Ascending aorta (tissue), 2 donors: ENCODE measurements at regions not wholly inside any gene's neighbourhood (a gene's known extent, or its start where the extent isn't known, plus 50 kb on each side); places are given as distances from the start of the nearest gene placed in this dataset.
"Not testable (repeated sequence)": the region's sequence is repeated elsewhere in the genome, so short reads cannot be mapped to it uniquely, and the experiment has no call there.

Experiments used
- DNase-seq, 2 donors: peaks; one replicate each; pipeline ENCODE4 v3.0.0-alpha.2; 2019; ENCODE audit warnings: low spot score in 2 of 2
- H3K27ac ChIP-seq, 2 donors: fragments of 200-600 bp; sonication (generic); one replicate each; pipeline ENCODE4 v1.5.1; 2016 to 2017; ENCODE audit warnings: mild to moderate bottlenecking in 1 of 2
- H3K27me3 ChIP-seq: fragments of 200-600 bp; sonication (generic); one replicate; pipeline ENCODE4 v1.5.1; 2017
- H3K36me3 ChIP-seq, 2 donors: fragments of 200-600 bp; sonication (generic); one replicate each; pipeline ENCODE4 v1.5.1; 2016
- H3K4me1 ChIP-seq, 2 donors: fragments of 200-600 bp; sonication (generic); one replicate each; pipeline ENCODE4 v1.5.1; 2016 to 2017; ENCODE audit warnings: mild to moderate bottlenecking in 1 of 2
- H3K4me3 ChIP-seq, 2 donors: fragments of 200-600 bp; sonication (generic); one replicate each; pipeline ENCODE4 v1.5.1; 2016 to 2017; ENCODE audit warnings: mild to moderate bottlenecking in 1 of 2
- H3K9me3 ChIP-seq, 2 donors: fragments of 200-600 bp; sonication (generic); one replicate each; pipeline ENCODE4 v1.5.1; 2016
- CTCF ChIP-seq, 3 experiments: fragments of 200-600 bp in 2 of 3; fragments of 450-650 bp in 1 of 3; sonication (generic) in 2 of 3; IDR thresholded peaks; one replicate each; pipeline ENCODE4 v1.5.1; 2016 to 2019; ENCODE audit warnings: antibody characterized with exemption in 3 of 3, mild to moderate bottlenecking in 1 of 3, moderate library complexity in 1 of 3
- intact Hi-C: fragments of 100-400 bp; cut with DNase I; formaldehyde crosslinking; loops from one replicate; pipeline ENCODE4 v1.15.1; 2023

DNA sequence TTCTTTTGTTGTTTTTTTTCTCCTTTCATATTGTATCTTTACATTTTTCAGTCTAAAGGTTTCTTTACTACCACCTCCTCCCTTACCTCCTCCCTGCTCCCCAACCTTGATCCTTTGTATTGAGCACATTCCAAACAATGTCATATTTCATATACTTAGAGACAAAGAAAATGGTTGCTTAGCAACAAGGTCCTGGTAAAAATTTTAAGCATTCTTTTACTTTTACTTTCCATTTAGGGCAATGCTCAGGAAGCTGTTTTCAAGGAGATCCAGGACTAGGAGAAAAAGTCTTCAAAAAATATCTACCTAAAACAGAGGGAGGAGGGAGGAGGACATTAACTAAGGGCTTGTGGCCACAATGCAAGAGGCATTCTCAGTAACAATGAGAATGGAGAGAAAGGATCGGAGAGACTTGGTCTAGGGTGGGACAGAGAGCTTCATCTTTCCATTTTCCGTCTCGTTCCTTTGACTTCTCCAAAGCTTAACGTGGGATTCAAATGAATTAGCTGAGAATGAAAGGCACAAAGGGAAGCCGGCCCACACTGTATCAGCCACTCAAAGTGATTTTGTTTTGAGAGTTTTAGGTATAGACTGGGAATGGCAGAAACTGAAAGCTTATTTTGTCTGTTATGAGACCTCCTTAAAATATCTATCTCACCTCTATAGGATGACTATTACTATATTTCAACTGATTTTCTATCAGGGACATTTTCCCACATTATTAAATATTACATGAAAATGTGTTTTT is 455.7 kb downstream of the RAB38 start:
- Histone ChIP-seq H3K4me1 (no peaks in the 10 kb centered on the region), H3K27ac (no peak overlapping the region), H3K27me3 (no peaks in the 10 kb centered on the region), H3K4me3 (no peak overlapping the region), H3K36me3 (no peaks in the 10 kb centered on the region), H3K9me3 (no peaks in the 10 kb centered on the region)
- intact Hi-C loops, result no loop called here
- no peak for TF ChIP-seq CTCF (IDR thresholded peaks at IDR 0.05)
- DNase-seq, result no peak

DNA sequence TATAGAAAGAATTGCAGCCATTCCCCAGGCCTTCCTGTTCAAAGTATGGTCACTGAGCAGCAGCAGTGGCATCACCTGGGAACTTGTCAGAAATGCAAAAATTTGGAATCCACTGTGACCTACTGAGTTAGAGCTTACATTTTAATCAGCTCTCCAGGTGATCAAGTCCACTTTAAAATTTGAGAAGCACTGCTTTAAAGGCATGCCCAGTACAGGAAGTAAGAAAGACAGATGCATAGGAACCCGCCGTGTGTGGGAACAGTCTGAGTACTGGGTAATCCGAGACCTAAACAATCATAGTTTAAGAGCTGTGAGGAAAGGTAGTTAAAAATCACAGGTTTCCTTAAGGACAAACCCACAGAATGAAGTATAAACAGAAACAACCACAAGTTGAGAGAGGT is 462.4 kb downstream of the RAB38 start:
- intact Hi-C loops, result no loop called here
- Histone ChIP-seq H3K36me3 (no peaks in the 10 kb centered on the region), H3K27ac (no peak overlapping the region), H3K9me3 (no peaks in the 10 kb centered on the region), H3K4me1 (no peaks in the 10 kb centered on the region), H3K27me3 (no peaks in the 10 kb centered on the region), H3K4me3 (no peak overlapping the region)
- no peak for TF ChIP-seq CTCF (IDR thresholded peaks at IDR 0.05)
- no peak for DNase-seq

DNA sequence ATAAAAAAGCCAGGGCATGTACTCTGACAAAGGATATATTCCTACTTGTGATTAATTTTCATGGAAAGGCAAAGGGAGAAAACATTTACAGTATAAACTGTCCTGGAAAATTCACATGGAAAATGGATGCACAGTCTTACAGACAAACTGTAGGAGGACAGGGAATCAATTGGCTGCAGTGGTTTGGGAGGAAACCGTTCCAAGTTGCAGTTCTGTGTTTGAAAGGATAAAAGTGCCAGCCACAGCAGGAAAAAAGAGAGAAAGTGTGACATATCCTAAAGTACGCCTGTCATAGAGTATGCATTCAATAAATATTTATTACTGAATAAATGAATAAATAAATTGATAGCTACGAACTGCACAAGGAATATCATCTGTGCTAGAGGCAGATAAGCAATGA is 462.9 kb downstream of the RAB38 start:
- intact Hi-C loops, result no loop called here

DNA sequence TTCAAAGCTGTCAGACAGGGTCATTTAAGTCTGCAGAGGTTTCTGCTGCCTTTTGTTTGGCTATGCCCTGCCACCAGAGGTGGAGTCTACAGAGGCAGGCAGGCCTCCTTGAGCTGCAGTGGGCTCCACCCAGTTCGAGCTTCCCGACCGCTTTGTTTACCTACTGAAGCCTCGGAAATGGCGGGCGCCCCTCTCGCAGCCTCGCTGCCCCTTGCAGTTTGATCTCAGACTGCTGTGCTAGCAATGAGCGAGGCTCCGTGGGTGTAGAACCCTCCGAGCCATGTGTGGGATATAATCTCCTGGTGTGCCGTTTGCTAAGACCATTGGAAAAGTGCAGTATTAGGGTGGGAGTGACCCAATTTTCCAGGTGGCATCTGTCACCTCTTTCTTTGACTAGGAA is 471.7 kb downstream of the RAB38 start:
- H3K4me1 ChIP-seq, intact Hi-C loops, H3K27me3 ChIP-seq, H3K9me3 ChIP-seq, DNase-seq, H3K4me3 ChIP-seq, H3K27ac ChIP-seq, H3K36me3 ChIP-seq: not testable (repeated sequence)

More for the DNA sequence above, 462.9 kb downstream of the RAB38 start:
- Histone ChIP-seq H3K36me3 (no peaks in the 10 kb centered on the region), H3K9me3 (no peaks in the 10 kb centered on the region), H3K4me3 (no peak overlapping the region), H3K4me1 (no peaks in the 10 kb centered on the region), H3K27me3 (no peaks in the 10 kb centered on the region), H3K27ac (no peak overlapping the region)
- no peak for TF ChIP-seq CTCF (IDR thresholded peaks at IDR 0.05)
- DNase-seq, result no peak

DNA sequence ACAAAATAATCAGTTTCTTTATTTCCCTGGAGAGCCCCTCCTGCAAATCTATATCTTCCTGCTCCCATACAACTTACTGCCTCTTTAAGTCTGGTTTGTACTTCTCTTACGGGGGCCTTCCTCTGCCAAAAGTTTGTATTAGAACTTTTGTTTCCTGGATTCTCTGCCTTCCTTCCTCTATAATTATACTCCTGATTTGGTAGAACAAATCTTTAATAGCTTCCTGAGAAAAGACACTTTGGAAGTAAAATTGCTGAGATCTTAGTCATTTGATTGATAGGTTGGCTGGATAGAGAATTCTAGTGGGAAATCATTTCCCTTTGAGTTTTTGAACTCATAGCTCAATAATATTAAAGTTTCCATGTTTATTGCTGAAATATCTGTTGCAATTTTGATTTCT is 499.2 kb downstream of the RAB38 start:
- Histone ChIP-seq H3K9me3 (no peaks in the 10 kb centered on the region), H3K4me1 (no peaks in the 10 kb centered on the region), H3K27ac (no peak overlapping the region), H3K36me3 (no peaks in the 10 kb centered on the region), H3K4me3 (no peak overlapping the region), H3K27me3 (no peaks in the 10 kb centered on the region)
- intact Hi-C loops, result no loop called here
- no peak for TF ChIP-seq CTCF (IDR thresholded peaks at IDR 0.05)
- DNase-seq, result no peak

GRCh38 chr11:87666730-87667129 is 508.5 kb downstream of the RAB38 start:
- Histone ChIP-seq H3K27me3 (no peaks in the 10 kb centered on the region), H3K27ac (no peak overlapping the region), H3K4me3 (no peak overlapping the region), H3K36me3 (no peaks in the 10 kb centered on the region), H3K9me3 (no peaks in the 10 kb centered on the region), H3K4me1 (no peaks in the 10 kb centered on the region)
- intact Hi-C loops, result no loop called here
- TF ChIP-seq CTCF (IDR thresholded peaks at IDR 0.05), result no peak
- no peak for DNase-seq
